Liver (tissue), 3 donors: ENCODE measurements at regions not wholly inside any gene's neighbourhood (a gene's known extent, or its start where the extent isn't known, plus 50 kb on each side); places are given as distances from the start of the nearest gene placed in this dataset.

ENCODE experiments used
- JUND ChIP-seq, 2 donors: IDR thresholded peaks; 2 replicates each; pipeline ENCODE4 v1.6.1; 2016; ENCODE audit warnings: antibody characterized with exemption in 2 of 2
- RAD21 ChIP-seq, 2 donors: IDR thresholded peaks; 2 replicates each; pipeline ENCODE4 v1.6.1; 2016; ENCODE audit warnings: antibody characterized with exemption in 2 of 2, mild to moderate bottlenecking in 2 of 2
- SP1 ChIP-seq: IDR thresholded peaks from 2 replicates; pipeline ENCODE4 v1.6.1; 2018; ENCODE audit warnings: antibody characterized with exemption, mild to moderate bottlenecking
- TAF1 ChIP-seq: conservative IDR thresholded peaks from 2 replicates; pipeline ENCODE4 v1.6.1; 2016; ENCODE audit warnings: antibody characterized with exemption, mild to moderate bottlenecking
- YY1 ChIP-seq: IDR thresholded peaks from 2 replicates; pipeline ENCODE4 v1.6.1; 2016; ENCODE audit warnings: antibody characterized with exemption, mild to moderate bottlenecking
- TF ChIP-seq, protein P1 (sequence below): IDR thresholded peaks from 2 replicates; pipeline ENCODE4 v1.6.1; 2016; ENCODE audit warnings: antibody characterized with exemption
- TF ChIP-seq, protein P2 (sequence below): fragments of 150-350 bp; IDR thresholded peaks from 2 replicates; pipeline ENCODE4 v1.5.1; 2017; ENCODE audit warnings: improper control_type of control experiment, low read depth, low read length; ENCODE audit not compliant: missing input control
- donor health status: healthy.
- donor health status: healthy.

DNA sequence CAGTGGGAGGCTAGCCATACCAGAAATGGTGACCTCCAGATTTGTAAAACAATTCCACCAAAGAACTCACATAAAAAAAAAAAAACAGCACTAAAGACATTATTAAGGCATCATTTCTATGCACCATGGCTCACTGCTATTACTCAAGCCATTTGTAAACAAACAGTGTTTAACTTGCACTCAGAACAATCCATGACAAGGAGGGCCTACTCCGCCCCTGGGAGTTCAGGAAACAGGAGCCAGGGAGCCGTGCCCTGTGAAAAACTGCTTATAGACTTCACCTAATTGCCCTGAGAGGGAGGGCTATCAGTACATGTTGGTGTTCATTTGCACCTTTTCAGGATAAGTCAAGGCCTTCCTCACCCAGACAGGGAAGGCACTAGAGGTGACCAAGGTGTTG, 103.2 kb downstream of the ZNF429 start:
- TF ChIP-seq, protein P1, sequence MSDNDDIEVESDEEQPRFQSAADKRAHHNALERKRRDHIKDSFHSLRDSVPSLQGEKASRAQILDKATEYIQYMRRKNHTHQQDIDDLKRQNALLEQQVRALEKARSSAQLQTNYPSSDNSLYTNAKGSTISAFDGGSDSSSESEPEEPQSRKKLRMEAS, result no peak
- TF ChIP-seq, protein P2, sequence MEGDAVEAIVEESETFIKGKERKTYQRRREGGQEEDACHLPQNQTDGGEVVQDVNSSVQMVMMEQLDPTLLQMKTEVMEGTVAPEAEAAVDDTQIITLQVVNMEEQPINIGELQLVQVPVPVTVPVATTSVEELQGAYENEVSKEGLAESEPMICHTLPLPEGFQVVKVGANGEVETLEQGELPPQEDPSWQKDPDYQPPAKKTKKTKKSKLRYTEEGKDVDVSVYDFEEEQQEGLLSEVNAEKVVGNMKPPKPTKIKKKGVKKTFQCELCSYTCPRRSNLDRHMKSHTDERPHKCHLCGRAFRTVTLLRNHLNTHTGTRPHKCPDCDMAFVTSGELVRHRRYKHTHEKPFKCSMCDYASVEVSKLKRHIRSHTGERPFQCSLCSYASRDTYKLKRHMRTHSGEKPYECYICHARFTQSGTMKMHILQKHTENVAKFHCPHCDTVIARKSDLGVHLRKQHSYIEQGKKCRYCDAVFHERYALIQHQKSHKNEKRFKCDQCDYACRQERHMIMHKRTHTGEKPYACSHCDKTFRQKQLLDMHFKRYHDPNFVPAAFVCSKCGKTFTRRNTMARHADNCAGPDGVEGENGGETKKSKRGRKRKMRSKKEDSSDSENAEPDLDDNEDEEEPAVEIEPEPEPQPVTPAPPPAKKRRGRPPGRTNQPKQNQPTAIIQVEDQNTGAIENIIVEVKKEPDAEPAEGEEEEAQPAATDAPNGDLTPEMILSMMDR, result no peak
- no peak for TF ChIP-seq RAD21 (IDR thresholded peaks at IDR 0.05)
- no peak for TF ChIP-seq JUND (IDR thresholded peaks at IDR 0.05)
- no peak for TF ChIP-seq TAF1
- TF ChIP-seq YY1, result no peak
- TF ChIP-seq SP1, result no peak
